ENCODE measurements at regions not wholly inside any gene's neighbourhood (a gene's known extent, or its start where the extent isn't known, plus 50 kb on each side); places are given as distances from the start of the nearest gene placed in this dataset.

DNA sequence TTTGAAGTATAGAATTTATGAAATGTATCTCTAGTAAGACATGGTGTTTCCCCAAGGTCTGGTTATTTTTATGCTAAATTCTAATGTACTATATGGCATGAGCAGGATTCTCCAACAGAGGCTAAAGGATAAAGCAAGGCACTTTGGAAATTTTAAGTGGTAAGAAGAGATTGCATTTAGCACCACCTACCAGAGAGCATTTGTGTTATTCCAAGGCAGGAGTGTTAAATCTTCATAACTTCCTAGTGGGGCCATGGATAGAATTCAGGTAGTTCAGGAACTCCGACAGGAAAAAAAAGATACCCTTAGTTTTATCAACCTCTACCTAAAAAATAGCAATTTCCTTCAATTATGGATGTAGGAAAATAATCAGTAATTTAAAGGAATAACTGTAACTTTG lies 497.4 kb upstream of the CRIM1 start:
- H3K9me3 ChIP-seq (ENCODE audit: control insufficient read depth, insufficient read depth, low read depth, low read length): no peaks in the 10 kb centered on the region
- ChIA-PET CTCF (no interaction called here), POLR2A (no interaction called here)
- no peaks in the 10 kb centered on the region for H3K36me3 ChIP-seq (ENCODE audit: control insufficient read depth in 2 of 2, insufficient read depth in 1 of 2, low read length in 2 of 2)
- H3K4me3 ChIP-seq (ENCODE audit: low read depth, low read length): no peak overlapping the region
- TF ChIP-seq ZNF138 (tag by site-specific recombination; IDR thresholded peaks at IDR 0.05; ENCODE audit: borderline replicate concordance): no peak
- no peak for TF ChIP-seq ZNF223 (tag by site-specific recombination; IDR thresholded peaks at IDR 0.05)
- TF ChIP-seq, protein P1, sequence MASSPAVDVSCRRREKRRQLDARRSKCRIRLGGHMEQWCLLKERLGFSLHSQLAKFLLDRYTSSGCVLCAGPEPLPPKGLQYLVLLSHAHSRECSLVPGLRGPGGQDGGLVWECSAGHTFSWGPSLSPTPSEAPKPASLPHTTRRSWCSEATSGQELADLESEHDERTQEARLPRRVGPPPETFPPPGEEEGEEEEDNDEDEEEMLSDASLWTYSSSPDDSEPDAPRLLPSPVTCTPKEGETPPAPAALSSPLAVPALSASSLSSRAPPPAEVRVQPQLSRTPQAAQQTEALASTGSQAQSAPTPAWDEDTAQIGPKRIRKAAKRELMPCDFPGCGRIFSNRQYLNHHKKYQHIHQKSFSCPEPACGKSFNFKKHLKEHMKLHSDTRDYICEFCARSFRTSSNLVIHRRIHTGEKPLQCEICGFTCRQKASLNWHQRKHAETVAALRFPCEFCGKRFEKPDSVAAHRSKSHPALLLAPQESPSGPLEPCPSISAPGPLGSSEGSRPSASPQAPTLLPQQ (tag by site-specific recombination; IDR thresholded peaks at IDR 0.05): no peak
- TF ChIP-seq ZNF292 (tag by site-specific recombination; IDR thresholded peaks at IDR 0.05; ENCODE audit: borderline replicate concordance, low read depth): no peak
- TF ChIP-seq ZNF830 (tag by site-specific recombination; IDR thresholded peaks at IDR 0.05; ENCODE audit: low read depth): no peak
- TF ChIP-seq EGR2 (tag by site-specific recombination; IDR thresholded peaks at IDR 0.05; ENCODE audit: low read depth): no peak
- no peak for TF ChIP-seq ZNF274 (IDR thresholded peaks at IDR 0.05; ENCODE audit: low read length)
- TF ChIP-seq ZNF274 (tag by site-specific recombination; IDR thresholded peaks at IDR 0.05; ENCODE audit: borderline replicate concordance): no peak
- TF ChIP-seq SP2 (tag by site-specific recombination; IDR thresholded peaks at IDR 0.05): no peak
- no peak for TF ChIP-seq ZBTB8A (tag by site-specific recombination; IDR thresholded peaks at IDR 0.05)
- TF ChIP-seq ZNF394 (tag by site-specific recombination; IDR thresholded peaks at IDR 0.05; ENCODE audit: borderline replicate concordance): no peak
- TF ChIP-seq, protein P2, sequence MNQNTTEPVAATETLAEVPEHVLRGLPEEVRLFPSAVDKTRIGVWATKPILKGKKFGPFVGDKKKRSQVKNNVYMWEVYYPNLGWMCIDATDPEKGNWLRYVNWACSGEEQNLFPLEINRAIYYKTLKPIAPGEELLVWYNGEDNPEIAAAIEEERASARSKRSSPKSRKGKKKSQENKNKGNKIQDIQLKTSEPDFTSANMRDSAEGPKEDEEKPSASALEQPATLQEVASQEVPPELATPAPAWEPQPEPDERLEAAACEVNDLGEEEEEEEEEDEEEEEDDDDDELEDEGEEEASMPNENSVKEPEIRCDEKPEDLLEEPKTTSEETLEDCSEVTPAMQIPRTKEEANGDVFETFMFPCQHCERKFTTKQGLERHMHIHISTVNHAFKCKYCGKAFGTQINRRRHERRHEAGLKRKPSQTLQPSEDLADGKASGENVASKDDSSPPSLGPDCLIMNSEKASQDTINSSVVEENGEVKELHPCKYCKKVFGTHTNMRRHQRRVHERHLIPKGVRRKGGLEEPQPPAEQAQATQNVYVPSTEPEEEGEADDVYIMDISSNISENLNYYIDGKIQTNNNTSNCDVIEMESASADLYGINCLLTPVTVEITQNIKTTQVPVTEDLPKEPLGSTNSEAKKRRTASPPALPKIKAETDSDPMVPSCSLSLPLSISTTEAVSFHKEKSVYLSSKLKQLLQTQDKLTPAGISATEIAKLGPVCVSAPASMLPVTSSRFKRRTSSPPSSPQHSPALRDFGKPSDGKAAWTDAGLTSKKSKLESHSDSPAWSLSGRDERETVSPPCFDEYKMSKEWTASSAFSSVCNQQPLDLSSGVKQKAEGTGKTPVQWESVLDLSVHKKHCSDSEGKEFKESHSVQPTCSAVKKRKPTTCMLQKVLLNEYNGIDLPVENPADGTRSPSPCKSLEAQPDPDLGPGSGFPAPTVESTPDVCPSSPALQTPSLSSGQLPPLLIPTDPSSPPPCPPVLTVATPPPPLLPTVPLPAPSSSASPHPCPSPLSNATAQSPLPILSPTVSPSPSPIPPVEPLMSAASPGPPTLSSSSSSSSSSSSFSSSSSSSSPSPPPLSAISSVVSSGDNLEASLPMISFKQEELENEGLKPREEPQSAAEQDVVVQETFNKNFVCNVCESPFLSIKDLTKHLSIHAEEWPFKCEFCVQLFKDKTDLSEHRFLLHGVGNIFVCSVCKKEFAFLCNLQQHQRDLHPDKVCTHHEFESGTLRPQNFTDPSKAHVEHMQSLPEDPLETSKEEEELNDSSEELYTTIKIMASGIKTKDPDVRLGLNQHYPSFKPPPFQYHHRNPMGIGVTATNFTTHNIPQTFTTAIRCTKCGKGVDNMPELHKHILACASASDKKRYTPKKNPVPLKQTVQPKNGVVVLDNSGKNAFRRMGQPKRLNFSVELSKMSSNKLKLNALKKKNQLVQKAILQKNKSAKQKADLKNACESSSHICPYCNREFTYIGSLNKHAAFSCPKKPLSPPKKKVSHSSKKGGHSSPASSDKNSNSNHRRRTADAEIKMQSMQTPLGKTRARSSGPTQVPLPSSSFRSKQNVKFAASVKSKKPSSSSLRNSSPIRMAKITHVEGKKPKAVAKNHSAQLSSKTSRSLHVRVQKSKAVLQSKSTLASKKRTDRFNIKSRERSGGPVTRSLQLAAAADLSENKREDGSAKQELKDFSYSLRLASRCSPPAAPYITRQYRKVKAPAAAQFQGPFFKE (tag by site-specific recombination; IDR thresholded peaks at IDR 0.05; ENCODE audit: borderline replicate concordance): no peak
- no peak for TF ChIP-seq MZF1 (tag by site-specific recombination; IDR thresholded peaks at IDR 0.05; ENCODE audit: borderline replicate concordance)
- TF ChIP-seq ZNF624 (tag by site-specific recombination; IDR thresholded peaks at IDR 0.05): no peak
- no peak overlapping the region for H3K27ac ChIP-seq (ENCODE audit: extremely low read depth, low read depth, low read length)
- H3K4me1 ChIP-seq (ENCODE audit: control insufficient read depth, insufficient read depth, low read length): no peaks in the 10 kb centered on the region

DNA sequence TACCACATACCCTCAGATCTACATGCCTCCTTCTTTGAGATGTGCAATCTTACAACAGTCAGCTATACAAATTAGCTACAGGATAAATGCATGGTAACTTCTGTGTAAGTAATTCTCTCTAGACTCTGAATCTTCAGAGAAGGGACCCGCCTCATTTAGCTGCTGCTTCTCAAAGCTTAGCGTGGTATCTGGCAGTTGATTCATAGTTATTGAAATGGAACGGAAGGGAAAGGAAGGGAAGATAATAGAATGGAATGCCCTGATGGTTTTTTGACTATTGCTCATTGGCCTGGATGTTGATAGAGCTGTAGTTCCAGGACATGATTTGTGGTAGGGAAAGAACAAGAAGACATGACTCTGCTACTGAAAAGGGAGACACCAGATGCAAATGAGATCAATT lies 498.1 kb upstream of the CRIM1 start:
- Histone ChIP-seq H3K27ac (ENCODE audit: extremely low read depth, low read depth, low read length) (no peak overlapping the region), H3K9me3 (ENCODE audit: control insufficient read depth, insufficient read depth, low read depth, low read length) (no peaks in the 10 kb centered on the region), H3K4me3 (ENCODE audit: low read depth, low read length) (no peak overlapping the region), H3K36me3 (ENCODE audit: control insufficient read depth in 2 of 2, insufficient read depth in 1 of 2, low read length in 2 of 2) (no peaks in the 10 kb centered on the region), H3K4me1 (ENCODE audit: control insufficient read depth, insufficient read depth, low read length) (no peaks in the 10 kb centered on the region)
- ChIA-PET POLR2A (no interaction called here), CTCF (no interaction called here)
- TF ChIP-seq ZNF202 (tag by site-specific recombination; IDR thresholded peaks at IDR 0.05; ENCODE audit: borderline replicate concordance) (no peak), ZNF596 (tag by site-specific recombination; IDR thresholded peaks at IDR 0.05) (no peak), ZNF558 (tag by site-specific recombination; IDR thresholded peaks at IDR 0.05) (no peak), ZNF529 (tag by site-specific recombination; IDR thresholded peaks at IDR 0.05; ENCODE audit: insufficient replicate concordance) (no peak), ZXDB (tag by site-specific recombination; IDR thresholded peaks at IDR 0.05) (no peak), ZSCAN16 (tag by site-specific recombination; IDR thresholded peaks at IDR 0.05) (no peak)
- TF ChIP-seq, protein P3, sequence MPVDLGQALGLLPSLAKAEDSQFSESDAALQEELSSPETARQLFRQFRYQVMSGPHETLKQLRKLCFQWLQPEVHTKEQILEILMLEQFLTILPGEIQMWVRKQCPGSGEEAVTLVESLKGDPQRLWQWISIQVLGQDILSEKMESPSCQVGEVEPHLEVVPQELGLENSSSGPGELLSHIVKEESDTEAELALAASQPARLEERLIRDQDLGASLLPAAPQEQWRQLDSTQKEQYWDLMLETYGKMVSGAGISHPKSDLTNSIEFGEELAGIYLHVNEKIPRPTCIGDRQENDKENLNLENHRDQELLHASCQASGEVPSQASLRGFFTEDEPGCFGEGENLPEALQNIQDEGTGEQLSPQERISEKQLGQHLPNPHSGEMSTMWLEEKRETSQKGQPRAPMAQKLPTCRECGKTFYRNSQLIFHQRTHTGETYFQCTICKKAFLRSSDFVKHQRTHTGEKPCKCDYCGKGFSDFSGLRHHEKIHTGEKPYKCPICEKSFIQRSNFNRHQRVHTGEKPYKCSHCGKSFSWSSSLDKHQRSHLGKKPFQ (tag by site-specific recombination; IDR thresholded peaks at IDR 0.05): no peak

All from HEK293 (cell line).